ENCODE measurements at regions not wholly inside any gene's neighbourhood (a gene's known extent, or its start where the extent isn't known, plus 50 kb on each side); places are given as distances from the start of the nearest gene placed in this dataset.

DNA sequence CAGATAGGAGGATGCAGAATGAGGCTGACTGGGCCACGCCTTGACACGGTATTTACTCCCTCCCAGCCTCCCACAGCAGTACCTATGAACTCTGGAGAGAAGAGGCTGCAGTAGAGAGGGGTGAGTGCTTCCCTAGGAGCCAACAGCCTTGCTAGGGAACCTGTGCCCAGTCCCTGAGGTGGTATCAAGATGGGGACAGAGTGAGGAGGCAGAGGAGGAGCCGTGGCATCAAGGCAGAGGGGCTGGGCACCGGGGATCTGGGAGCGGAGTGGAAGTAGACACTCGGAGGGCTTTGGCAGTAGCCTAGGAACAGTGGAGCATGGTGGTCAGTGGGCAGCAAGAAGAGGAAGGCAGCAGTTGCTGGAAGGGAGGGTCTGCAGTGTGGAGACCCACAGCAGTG, 68.7 kb upstream of the CHST15 start:
- H3K4me1 ChIP-seq (ENCODE audit: control insufficient read depth, insufficient read depth, low read length) = no peaks in the 10 kb centered on the region
- no peak overlapping the region for H3K4me2 ChIP-seq (ENCODE audit: low read depth, low read length)
- CTCF ChIA-PET = no interaction called here
- H2AFZ ChIP-seq (replicated peaks; ENCODE audit: low read length, poor library complexity) = no peak overlapping the region
- no peak overlapping the region for H4K8ac ChIP-seq (ENCODE audit: low read depth in 2 of 2, low read length in 2 of 2)
- ATAC-seq (ENCODE audit: low read depth) (no peak), DNase-seq (no peak)
- H4K5ac ChIP-seq (ENCODE audit: low read depth, low read length) = no peak overlapping the region
- no peaks in the 10 kb centered on the region for H3K9me1 ChIP-seq (ENCODE audit: insufficient read depth, low read length)
- no TSS peak for BruUV-seq (replicated peaks)
- no peak overlapping the region for H2BK120ac ChIP-seq (ENCODE audit: low read depth, low read length)
- H2AK5ac ChIP-seq (ENCODE audit: low read depth, low read length) = no peak overlapping the region
- H4K91ac ChIP-seq (ENCODE audit: insufficient read depth, low read depth, low read length) = no peak overlapping the region
- H3K27me3 ChIP-seq (ENCODE audit: control insufficient read depth, insufficient read depth, low read length) = no peaks in the 10 kb centered on the region
- WGBS, 2 experiments (ENCODE audit: extremely low coverage in 2 of 2, insufficient read length in 1 of 2) = 100% methylated on average over 1 of the region's 6 CpGs; no CpG with 5 or more reads in 1 of the 2 experiments
- H4K20me1 ChIP-seq (ENCODE audit: insufficient read depth, low read length) = no peaks in the 10 kb centered on the region
- no peak overlapping the region for H3K23ac ChIP-seq (ENCODE audit: low read depth, low read length)
- no peak overlapping the region for H2BK15ac ChIP-seq (ENCODE audit: low read depth, low read length)
- no peak overlapping the region for H3K4ac ChIP-seq (ENCODE audit: low read depth, low read length)
- H3K9me3 ChIP-seq (ENCODE audit: control insufficient read depth, insufficient read depth, low read length) = peaks cover 10% of the 10 kb centered on the region
- H3K9ac ChIP-seq (ENCODE audit: low read depth, low read length) = no peak overlapping the region
- H3K56ac ChIP-seq (ENCODE audit: extremely low read depth, insufficient read depth, low read length) = no peak overlapping the region
- intact Hi-C loops (cut with micrococcal nuclease) = no loop called here
- H3K36me3 ChIP-seq (ENCODE audit: control insufficient read depth, insufficient read depth, low read length) = no peaks in the 10 kb centered on the region
- POLR2A ChIA-PET (ENCODE audit: unreplicated experiment) = no interaction called here
- H2BK5ac ChIP-seq (ENCODE audit: low read depth, low read length, poor library complexity, severe bottlenecking) = no peak overlapping the region
- dilution Hi-C loops (cut with HindIII; ENCODE audit: low sequenced_read_pairs, unreplicated experiment) = no loop called here
- no peak overlapping the region for H3K27ac ChIP-seq (ENCODE audit: insufficient read depth, low read length)
- in situ Hi-C loops (cut with MboI; ENCODE audit: low sequenced_read_pairs) = no loop called here
- H3K18ac ChIP-seq (ENCODE audit: low read depth, low read length) = no peak overlapping the region
- H3K79me1 ChIP-seq (ENCODE audit: low read depth in 1 of 2, low read length in 2 of 2) = no peaks in the 10 kb centered on the region
- no peak overlapping the region for H3K4me3 ChIP-seq (ENCODE audit: insufficient read depth, low read depth, low read length)
- H2AK9ac ChIP-seq (replicated peaks; ENCODE audit: low read depth, low read length, poor library complexity) = no peak overlapping the region
- TF ChIP-seq RFX5 (IDR thresholded peaks at IDR 0.05; ENCODE audit: low read depth, low read length) (no peak), USF2 (IDR thresholded peaks at IDR 0.05; ENCODE audit: low read depth, low read length) (no peak), NFE2L2 (IDR thresholded peaks at IDR 0.05; ENCODE audit: low read depth, low read length) (no peak), FOS (IDR thresholded peaks at IDR 0.05; ENCODE audit: low read depth, low read length) (no peak), BHLHE40 (IDR thresholded peaks at IDR 0.05; ENCODE audit: low read depth, low read length) (no peak), CEBPB (IDR thresholded peaks at IDR 0.05; ENCODE audit: low read depth, low read length) (no peak), SMC3 (IDR thresholded peaks at IDR 0.05; ENCODE audit: low read depth, low read length) (no peak)
- no peak overlapping the region for H3K14ac ChIP-seq (replicated peaks; ENCODE audit: low read depth, low read length)
- no peak overlapping the region for H2BK20ac ChIP-seq (ENCODE audit: low read depth, low read length)
